Neural progenitor cell (in vitro differentiated cells): ENCODE measurements at regions not wholly inside any gene's neighbourhood (a gene's known extent, or its start where the extent isn't known, plus 50 kb on each side); places are given as distances from the start of the nearest gene placed in this dataset.

Experiments used
- EZH2 ChIP-seq: fragments of 200-600 bp; sonication (generic); IDR thresholded peaks from 2 replicates; pipeline ENCODE4 v1.6.1; 2017; ENCODE audit warnings: antibody characterized with exemption, mild to moderate bottlenecking, moderate library complexity
- TF ChIP-seq, protein P1 (sequence below): fragments of 200-600 bp; sonication (generic); IDR thresholded peaks from 2 replicates; pipeline ENCODE4 v1.5.1; 2017; ENCODE audit warnings: antibody characterized with exemption, mild to moderate bottlenecking

DNA sequence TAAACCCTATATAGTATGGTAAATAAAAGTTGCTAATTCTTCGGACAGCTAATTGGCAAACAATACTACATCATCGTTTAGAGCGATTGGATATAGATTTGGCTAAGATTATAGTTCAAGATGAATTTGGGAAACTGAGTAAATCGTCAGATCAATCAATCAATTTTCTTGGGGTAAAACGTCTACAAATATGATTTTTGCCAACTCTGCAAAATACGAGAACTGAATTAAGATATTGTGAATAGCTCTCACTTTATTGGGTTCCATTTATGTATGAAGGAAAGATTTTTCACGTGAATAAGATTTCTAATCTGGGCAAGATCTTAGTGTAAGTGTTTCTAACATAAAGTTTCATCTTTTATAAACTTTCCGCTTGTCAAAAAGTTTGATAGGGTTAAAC is 132.9 kb upstream of the AGR3 start:
- TF ChIP-seq, protein P1, sequence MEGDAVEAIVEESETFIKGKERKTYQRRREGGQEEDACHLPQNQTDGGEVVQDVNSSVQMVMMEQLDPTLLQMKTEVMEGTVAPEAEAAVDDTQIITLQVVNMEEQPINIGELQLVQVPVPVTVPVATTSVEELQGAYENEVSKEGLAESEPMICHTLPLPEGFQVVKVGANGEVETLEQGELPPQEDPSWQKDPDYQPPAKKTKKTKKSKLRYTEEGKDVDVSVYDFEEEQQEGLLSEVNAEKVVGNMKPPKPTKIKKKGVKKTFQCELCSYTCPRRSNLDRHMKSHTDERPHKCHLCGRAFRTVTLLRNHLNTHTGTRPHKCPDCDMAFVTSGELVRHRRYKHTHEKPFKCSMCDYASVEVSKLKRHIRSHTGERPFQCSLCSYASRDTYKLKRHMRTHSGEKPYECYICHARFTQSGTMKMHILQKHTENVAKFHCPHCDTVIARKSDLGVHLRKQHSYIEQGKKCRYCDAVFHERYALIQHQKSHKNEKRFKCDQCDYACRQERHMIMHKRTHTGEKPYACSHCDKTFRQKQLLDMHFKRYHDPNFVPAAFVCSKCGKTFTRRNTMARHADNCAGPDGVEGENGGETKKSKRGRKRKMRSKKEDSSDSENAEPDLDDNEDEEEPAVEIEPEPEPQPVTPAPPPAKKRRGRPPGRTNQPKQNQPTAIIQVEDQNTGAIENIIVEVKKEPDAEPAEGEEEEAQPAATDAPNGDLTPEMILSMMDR: no peak
- no peak for TF ChIP-seq EZH2
